Loucy (cell line): ENCODE measurements at regions not wholly inside any gene's neighbourhood (a gene's known extent, or its start where the extent isn't known, plus 50 kb on each side); places are given as distances from the start of the nearest gene placed in this dataset.

Source experiments
- H2AFZ ChIP-seq: fragments of 200-600 bp; sonication (generic); 2 replicates; pipeline ENCODE4 v1.6.0; 2016; ENCODE audit warnings: antibody characterized with exemption, mild to moderate bottlenecking, low read length, moderate library complexity
- H3F3A ChIP-seq: fragments of 200-600 bp; 2 replicates; pipeline ENCODE4 v1.6.0; 2016; ENCODE audit warnings: antibody characterized with exemption, low read depth, mild to moderate bottlenecking
- H3K27me3 ChIP-seq: fragments of 200-600 bp; sonication (generic); 2 replicates; pipeline ENCODE4 v1.6.1; 2014; ENCODE audit warnings: low read length, mild to moderate bottlenecking; ENCODE audit not compliant: insufficient read depth, poor library complexity, severe bottlenecking
- H3K36me3 ChIP-seq: fragments of 200-600 bp; sonication (generic); 2 replicates; pipeline ENCODE4 v1.6.1; 2016; ENCODE audit warnings: low read length; ENCODE audit not compliant: insufficient read depth
- H3K4me1 ChIP-seq: fragments of 200-600 bp; sonication (generic); 2 replicates; pipeline ENCODE4 v1.5.1; 2014; ENCODE audit warnings: low read length, mild to moderate bottlenecking; ENCODE audit not compliant: insufficient read depth, poor library complexity, severe bottlenecking
- H3K4me2 ChIP-seq: fragments of 200-600 bp; sonication (generic); 2 replicates; pipeline ENCODE4 v1.6.0; 2014; ENCODE audit warnings: antibody characterized with exemption, low read length, low read depth, mild to moderate bottlenecking; ENCODE audit not compliant: poor library complexity, severe bottlenecking
- H3K4me3 ChIP-seq: fragments of 200-600 bp; sonication (generic); 2 replicates; pipeline ENCODE4 v1.5.1; 2014; ENCODE audit warnings: low read length, mild to moderate bottlenecking, mixed read lengths; ENCODE audit not compliant: poor library complexity, severe bottlenecking
- H3K79me2 ChIP-seq: fragments of 200-600 bp; sonication (generic); 2 replicates; pipeline ENCODE4 v1.6.1; 2014; ENCODE audit warnings: low read length; ENCODE audit not compliant: insufficient read depth
- H3K9ac ChIP-seq: fragments of 200-600 bp; sonication (generic); 2 replicates; pipeline ENCODE4 v1.6.0; 2014; ENCODE audit warnings: mild to moderate bottlenecking, low read depth, low read length, moderate library complexity; ENCODE audit not compliant: poor library complexity, severe bottlenecking
- H3K9me2 ChIP-seq: fragments of 200-600 bp; sonication (generic); replicated peaks from 2 replicates; pipeline ENCODE4 v1.6.1; 2016; ENCODE audit warnings: low read depth, low read length, mixed read lengths
- H3K9me3 ChIP-seq: fragments of 200-600 bp; sonication (generic); 2 replicates; pipeline ENCODE4 v1.6.1; 2014; ENCODE audit warnings: mild to moderate bottlenecking, antibody characterized with exemption, low read length, low read depth; ENCODE audit not compliant: insufficient read depth
- H4K20me1 ChIP-seq: fragments of 200-600 bp; sonication (generic); 2 replicates; pipeline ENCODE4 v1.6.0; 2014; ENCODE audit warnings: antibody characterized with exemption, low read length, mild to moderate bottlenecking; ENCODE audit not compliant: insufficient read depth, poor library complexity, severe bottlenecking
- CTCF ChIP-seq: fragments of 200-600 bp; sonication (generic); conservative IDR thresholded peaks from 2 replicates; pipeline ENCODE4 v1.5.1; 2014; ENCODE audit warnings: mild to moderate bottlenecking, antibody characterized with exemption, low read length
- EZH2phosphoT487 ChIP-seq: fragments of 200-600 bp; IDR thresholded peaks from 2 replicates; pipeline ENCODE4 v1.6.1; 2018; ENCODE audit warnings: antibody characterized with exemption, mild to moderate bottlenecking, moderate library complexity, borderline replicate concordance

- TF ChIP-seq CTCF: no peak
- Histone ChIP-seq H4K20me1 (no peaks in the 10 kb centered on the region), H3K9me3 (no peaks in the 10 kb centered on the region), H3K9me2 (no peaks in the 10 kb centered on the region), H3K4me1 (no peaks in the 10 kb centered on the region), H3K9ac (no peak overlapping the region), H3K36me3 (no peaks in the 10 kb centered on the region), H2AFZ (no peak overlapping the region), H3K27me3 (no peaks in the 10 kb centered on the region), H3F3A (no peaks in the 10 kb centered on the region), H3K79me2 (no peaks in the 10 kb centered on the region), H3K4me2 (no peak overlapping the region), H3K4me3 (no peak overlapping the region)
These were observed 519.1 kb upstream of the SEL1L start for GRCh38 chr14:82052778-82053177.

GRCh38 chr14:82055515-82056115, 522.0 kb upstream of the SEL1L start:
- Histone ChIP-seq H3K36me3 (no peaks in the 10 kb centered on the region), H3K4me3 (no peak overlapping the region), H3K9ac (no peak overlapping the region), H3K9me3 (no peaks in the 10 kb centered on the region), H3K9me2 (no peaks in the 10 kb centered on the region), H3F3A (no peaks in the 10 kb centered on the region), H3K4me2 (no peak overlapping the region), H4K20me1 (no peaks in the 10 kb centered on the region), H3K4me1 (no peaks in the 10 kb centered on the region), H3K27me3 (no peaks in the 10 kb centered on the region), H3K79me2 (no peaks in the 10 kb centered on the region), H2AFZ (no peak overlapping the region)
- TF ChIP-seq EZH2phosphoT487 (no peak), CTCF (no peak)

- TF ChIP-seq EZH2phosphoT487: no peak
- no peak for TF ChIP-seq CTCF
- Histone ChIP-seq H3F3A (no peaks in the 10 kb centered on the region), H3K27me3 (no peaks in the 10 kb centered on the region), H3K36me3 (no peaks in the 10 kb centered on the region), H3K9ac (no peak overlapping the region), H3K79me2 (no peaks in the 10 kb centered on the region), H2AFZ (no peak overlapping the region), H3K9me2 (no peaks in the 10 kb centered on the region), H3K4me3 (no peak overlapping the region), H3K4me1 (no peaks in the 10 kb centered on the region), H4K20me1 (no peaks in the 10 kb centered on the region), H3K4me2 (no peak overlapping the region), H3K9me3 (no peaks in the 10 kb centered on the region)
These were observed 526.6 kb upstream of the SEL1L start for GRCh38 chr14:82060219-82060618.
